H9 (cell line): ENCODE measurements at regions not wholly inside any gene's neighbourhood (a gene's known extent, or its start where the extent isn't known, plus 50 kb on each side); places are given as distances from the start of the nearest gene placed in this dataset.

Experiments used
- DNase-seq: peaks from one replicate; pipeline ENCODE4 v3.0.0-alpha.2; 2017
- H2AFZ ChIP-seq: one replicate; pipeline ENCODE4 v1.6.1; 2013; ENCODE audit warnings: mild to moderate bottlenecking, low read length, control low read depth, moderate library complexity
- H2AK5ac ChIP-seq: 2 replicates; pipeline ENCODE4 v1.6.1; 2013; ENCODE audit warnings: low read length, control low read depth, mixed read lengths; ENCODE audit not compliant: insufficient read length
- H2BK120ac ChIP-seq: one replicate; pipeline ENCODE4 v1.6.1; 2013; ENCODE audit warnings: low read depth, mild to moderate bottlenecking, low read length, control low read depth, inconsistent platforms; ENCODE audit not compliant: poor library complexity, severe bottlenecking
- H2BK12ac ChIP-seq: 2 replicates; pipeline ENCODE4 v1.6.1; 2013; ENCODE audit warnings: low read length, control low read depth, mixed read lengths, low read depth; ENCODE audit not compliant: insufficient read length
- H2BK15ac ChIP-seq: 2 replicates; pipeline ENCODE4 v1.6.1; 2013; ENCODE audit warnings: low read depth, low read length, control low read depth
- H2BK20ac ChIP-seq: one replicate; pipeline ENCODE4 v1.6.1; 2013; ENCODE audit warnings: low read depth, mild to moderate bottlenecking, low read length, control low read depth, inconsistent platforms; ENCODE audit not compliant: poor library complexity, severe bottlenecking
- H2BK5ac ChIP-seq: 2 replicates; pipeline ENCODE4 v1.6.1; 2013; ENCODE audit warnings: low read length, control low read depth, mixed read lengths; ENCODE audit not compliant: insufficient read length
- H3K14ac ChIP-seq: 2 replicates; pipeline ENCODE4 v1.6.1; 2013; ENCODE audit warnings: low read length, control low read depth; ENCODE audit not compliant: insufficient read depth
- H3K18ac ChIP-seq: 2 replicates; pipeline ENCODE4 v1.6.1; 2013; ENCODE audit warnings: low read depth, mild to moderate bottlenecking, mixed read lengths, low read length, control low read depth; ENCODE audit not compliant: insufficient read length
- H3K23ac ChIP-seq: 2 replicates; pipeline ENCODE4 v1.6.1; 2013; ENCODE audit warnings: low read length, control low read depth, mixed read lengths, low read depth; ENCODE audit not compliant: insufficient read length
- H3K23me2 ChIP-seq: 2 replicates; pipeline ENCODE4 v1.6.1; 2013; ENCODE audit warnings: low read depth, mild to moderate bottlenecking, mixed read lengths, low read length, control low read depth; ENCODE audit not compliant: insufficient read length, poor library complexity, severe bottlenecking
- H3K27ac ChIP-seq: 2 replicates; pipeline ENCODE4 v1.5.1; 2013; ENCODE audit warnings: low read length, control low read depth, mixed read lengths, low read depth; ENCODE audit not compliant: insufficient read length
- H3K27me3 ChIP-seq: 2 replicates; pipeline ENCODE4 v1.6.1; 2013; ENCODE audit warnings: low read length, control low read depth, inconsistent platforms; ENCODE audit not compliant: insufficient read depth
- H3K4ac ChIP-seq: 2 replicates; pipeline ENCODE4 v1.6.1; 2013; ENCODE audit warnings: low read depth, mild to moderate bottlenecking, control low read depth, inconsistent platforms, low read length, moderate library complexity
- H3K4me1 ChIP-seq: 2 replicates; pipeline ENCODE4 v1.6.1; 2013; ENCODE audit warnings: low read length, control low read depth, inconsistent platforms; ENCODE audit not compliant: insufficient read depth
- H3K4me2 ChIP-seq: 2 replicates; pipeline ENCODE4 v1.6.1; 2013; ENCODE audit warnings: low read length, control low read depth, mixed read lengths; ENCODE audit not compliant: insufficient read length, insufficient read depth
- H3K56ac ChIP-seq: 2 replicates; pipeline ENCODE4 v1.6.1; 2013; ENCODE audit warnings: low read depth, mild to moderate bottlenecking, mixed read lengths, low read length, control low read depth; ENCODE audit not compliant: insufficient read length
- H3K79me1 ChIP-seq: 2 replicates; pipeline ENCODE4 v1.6.1; 2013; ENCODE audit warnings: low read depth, mild to moderate bottlenecking, moderate library complexity, low read length, control low read depth, inconsistent platforms; ENCODE audit not compliant: insufficient read depth, poor library complexity, severe bottlenecking
- H3K79me2 ChIP-seq: 2 replicates; pipeline ENCODE4 v1.6.1; 2013; ENCODE audit warnings: low read length, control low read depth, inconsistent platforms; ENCODE audit not compliant: insufficient read depth
- H3K9ac ChIP-seq: 2 replicates; pipeline ENCODE4 v1.6.1; 2013; ENCODE audit warnings: low read length, control low read depth, mixed read lengths; ENCODE audit not compliant: insufficient read length; ENCODE audit errors: extremely low read depth
- H3K9me3 ChIP-seq: one replicate; pipeline ENCODE4 v1.6.1; 2013; ENCODE audit warnings: low read depth, low read length, inconsistent platforms; ENCODE audit not compliant: control insufficient read depth
- H3T11ph ChIP-seq: one replicate; pipeline ENCODE4 v1.6.1; 2013; ENCODE audit warnings: mild to moderate bottlenecking, low read length, control low read depth, inconsistent platforms
- H4K20me1 ChIP-seq: one replicate; pipeline ENCODE4 v1.6.1; 2013; ENCODE audit not compliant: control insufficient read depth, insufficient read length, insufficient read depth
- H4K5ac ChIP-seq: 2 replicates; pipeline ENCODE4 v1.6.1; 2013; ENCODE audit warnings: low read depth, mild to moderate bottlenecking, mixed read lengths, low read length, control low read depth; ENCODE audit not compliant: insufficient read length
- H4K8ac ChIP-seq: replicated peaks from 2 replicates; pipeline ENCODE4 v1.6.1; 2013; ENCODE audit warnings: low read length, control low read depth, mixed read lengths, low read depth; ENCODE audit not compliant: insufficient read length
- H4K91ac ChIP-seq: 2 replicates; pipeline ENCODE4 v1.6.1; 2013; ENCODE audit warnings: low read depth, mild to moderate bottlenecking, moderate library complexity, mixed read lengths, low read length, control low read depth; ENCODE audit not compliant: insufficient read length
- H3K27ac Mint-ChIP-seq, 3 experiments: 2 replicates in 2 of 3; 3 replicates in 1 of 3; pipeline ENCODE4 v1.8.0; 2020 to 2021; ENCODE audit warnings: mixed read lengths in 3 of 3, mild to moderate bottlenecking in 1 of 3, moderate library complexity in 1 of 3
- H3K27me3 Mint-ChIP-seq: 2 replicates; pipeline ENCODE4 v1.8.0; 2021; ENCODE audit warnings: low read depth, mild to moderate bottlenecking, moderate library complexity, mixed read lengths
- H3K36me3 Mint-ChIP-seq, 3 experiments: 2 replicates in 2 of 3; 3 replicates in 1 of 3; pipeline ENCODE4 v1.8.0; 2020 to 2021; ENCODE audit warnings: low read depth in 3 of 3, mixed read lengths in 3 of 3; ENCODE audit not compliant: insufficient read depth in 1 of 3
- H3K4me1 Mint-ChIP-seq, 2 experiments: 2 replicates each; pipeline ENCODE4 v1.8.0; 2020; ENCODE audit warnings: mixed read lengths in 2 of 2
- H3K4me3 Mint-ChIP-seq, 2 experiments: 2 replicates in 1 of 2; 3 replicates in 1 of 2; pipeline ENCODE4 v1.8.0; 2020 to 2021; ENCODE audit warnings: mild to moderate bottlenecking in 2 of 2, mixed read lengths in 2 of 2, moderate library complexity in 1 of 2
- H3K9me3 Mint-ChIP-seq, 2 experiments: 2 replicates in 1 of 2; 3 replicates in 1 of 2; pipeline ENCODE4 v1.8.0; 2020; ENCODE audit warnings: mild to moderate bottlenecking in 2 of 2, mixed read lengths in 2 of 2, moderate library complexity in 1 of 2
- WGBS: extraction: QIAGEN DNeasy Blood & Tissue Kit; methylation state at CpG from one replicate; pipeline ENCODE4 v1.1.7; 2013; ENCODE audit warnings: missing lambda C conversion rate, low lambda C conversion rate, mixed read lengths; ENCODE audit not compliant: insufficient read length; ENCODE audit errors: extremely low coverage; 5-methylcytosine and 5-hydroxymethylcytosine counted together
- TF ChIP-seq, protein P1 (sequence below): fragments of 200-600 bp; sonication (generic); conservative IDR thresholded peaks from 3 replicates; pipeline ENCODE4 v1.8.0; 2021; ENCODE audit warnings: antibody characterized with exemption, mild to moderate bottlenecking

DNA sequence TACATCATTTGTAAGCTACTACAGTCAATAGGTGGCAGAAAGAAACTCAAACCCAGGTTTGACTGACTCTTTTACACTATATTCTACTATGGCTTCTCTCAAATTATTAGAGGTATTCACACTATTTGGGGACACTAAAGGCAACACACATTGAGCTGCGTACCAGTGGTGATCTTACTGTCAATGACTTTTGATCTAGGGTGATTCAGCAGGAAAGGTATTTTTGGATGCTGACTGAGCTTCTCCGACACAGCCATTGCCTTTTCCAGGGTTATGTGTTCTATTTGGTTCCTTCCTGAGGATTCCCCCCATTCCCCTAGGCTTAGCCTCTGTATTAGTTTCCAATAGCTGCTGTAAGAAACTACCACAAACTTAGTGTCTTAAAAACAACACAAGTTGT lies 73.2 kb upstream of the JAK1 start:
- Histone ChIP-seq H3K14ac (no peak overlapping the region), H4K5ac (no peak overlapping the region), H3K27me3 (no peaks in the 10 kb centered on the region), H2BK5ac (no peak overlapping the region), H4K91ac (no peak overlapping the region), H4K20me1 (no peaks in the 10 kb centered on the region), H2BK120ac (no peak overlapping the region), H3K9ac (no peak overlapping the region), H3K4ac (no peak overlapping the region), H4K8ac (no peak overlapping the region), H3K23ac (no peak overlapping the region), H2AK5ac (no peak overlapping the region), H2BK20ac (no peak overlapping the region), H3T11ph (no peak overlapping the region), H3K9me3 (no peaks in the 10 kb centered on the region), H3K4me2 (no peak overlapping the region), H3K79me2 (no peaks in the 10 kb centered on the region), H2BK12ac (no peak overlapping the region), H3K79me1 (no peaks in the 10 kb centered on the region), H3K27ac (no peak overlapping the region), H3K56ac (no peak overlapping the region), H3K23me2 (no peaks in the 10 kb centered on the region), H2AFZ (no peak overlapping the region), H3K18ac (no peak overlapping the region), H3K4me1 (no peaks in the 10 kb centered on the region), H2BK15ac (no peak overlapping the region)
- TF ChIP-seq, protein P1, sequence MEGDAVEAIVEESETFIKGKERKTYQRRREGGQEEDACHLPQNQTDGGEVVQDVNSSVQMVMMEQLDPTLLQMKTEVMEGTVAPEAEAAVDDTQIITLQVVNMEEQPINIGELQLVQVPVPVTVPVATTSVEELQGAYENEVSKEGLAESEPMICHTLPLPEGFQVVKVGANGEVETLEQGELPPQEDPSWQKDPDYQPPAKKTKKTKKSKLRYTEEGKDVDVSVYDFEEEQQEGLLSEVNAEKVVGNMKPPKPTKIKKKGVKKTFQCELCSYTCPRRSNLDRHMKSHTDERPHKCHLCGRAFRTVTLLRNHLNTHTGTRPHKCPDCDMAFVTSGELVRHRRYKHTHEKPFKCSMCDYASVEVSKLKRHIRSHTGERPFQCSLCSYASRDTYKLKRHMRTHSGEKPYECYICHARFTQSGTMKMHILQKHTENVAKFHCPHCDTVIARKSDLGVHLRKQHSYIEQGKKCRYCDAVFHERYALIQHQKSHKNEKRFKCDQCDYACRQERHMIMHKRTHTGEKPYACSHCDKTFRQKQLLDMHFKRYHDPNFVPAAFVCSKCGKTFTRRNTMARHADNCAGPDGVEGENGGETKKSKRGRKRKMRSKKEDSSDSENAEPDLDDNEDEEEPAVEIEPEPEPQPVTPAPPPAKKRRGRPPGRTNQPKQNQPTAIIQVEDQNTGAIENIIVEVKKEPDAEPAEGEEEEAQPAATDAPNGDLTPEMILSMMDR, result no peak
- H3K27ac Mint-ChIP-seq, result no peak overlapping the region
- DNase-seq, result no peak
- H3K36me3 Mint-ChIP-seq, result peaks cover 0 to 1% (median 0%) of the 10 kb centered on the region in 3 experiments; a peak in 1 of 7 replicates
- H3K4me3 Mint-ChIP-seq, result no peak overlapping the region
- H3K27me3 Mint-ChIP-seq, result no peaks in the 10 kb centered on the region; the same call in 1 of the 2 replicates
- no CpG with 5 or more reads among the region's 2 CpGs for WGBS
- no peaks in the 10 kb centered on the region for H3K9me3 Mint-ChIP-seq
- no peaks in the 10 kb centered on the region for H3K4me1 Mint-ChIP-seq
